Nephron (organoid): ENCODE measurements at regions not wholly inside any gene's neighbourhood (a gene's known extent, or its start where the extent isn't known, plus 50 kb on each side); places are given as distances from the start of the nearest gene placed in this dataset.

Experiments
- H3K27ac Mint-ChIP-seq, 3 experiments: 2 replicates each; pipeline ENCODE4 v1.8.0; 2020; ENCODE audit warnings: mixed read lengths in 3 of 3, mild to moderate bottlenecking in 2 of 3, moderate library complexity in 1 of 3
- H3K27me3 Mint-ChIP-seq: 2 replicates; pipeline ENCODE4 v1.8.0; 2021; ENCODE audit warnings: low read depth, mild to moderate bottlenecking, moderate library complexity, mixed read lengths
- H3K36me3 Mint-ChIP-seq: 2 replicates; pipeline ENCODE4 v1.8.0; 2020; ENCODE audit warnings: low read depth, mixed read lengths
- H3K4me1 Mint-ChIP-seq: 2 replicates; pipeline ENCODE4 v1.8.0; 2020; ENCODE audit warnings: mixed read lengths
- H3K4me3 Mint-ChIP-seq, 3 experiments: 2 replicates each; pipeline ENCODE4 v1.8.0; 2020; ENCODE audit warnings: mild to moderate bottlenecking in 3 of 3, mixed read lengths in 3 of 3, moderate library complexity in 2 of 3
- H3K9me3 Mint-ChIP-seq: 2 replicates; pipeline ENCODE4 v1.8.0; 2020; ENCODE audit warnings: mixed read lengths
- CTCF ChIP-seq, 3 experiments: fragments of 200-600 bp; sonication (generic); IDR thresholded peaks; one replicate each; pipeline ENCODE4 v1.5.0; 2021; ENCODE audit warnings: antibody characterized with exemption in 3 of 3; ENCODE audit not compliant: unreplicated experiment in 3 of 3

- Mint-ChIP-seq H3K4me3 (no peak overlapping the region), H3K36me3 (no peaks in the 10 kb centered on the region), H3K9me3 (no peaks in the 10 kb centered on the region), H3K4me1 (no peaks in the 10 kb centered on the region), H3K27me3 (peaks cover 4% of the 10 kb centered on the region), H3K27ac (no peak overlapping the region)
- TF ChIP-seq CTCF (IDR thresholded peaks at IDR 0.05; ENCODE audit: unreplicated experiment in 3 of 3), result no peak
Measured at GRCh38 chr18:54749291-54749690, 79.0 kb upstream of the RAB27B start.

GRCh38 chr18:54750350-54750749, 77.9 kb upstream of the RAB27B start:
- no peaks in the 10 kb centered on the region for H3K36me3 Mint-ChIP-seq
- no peak overlapping the region for H3K27ac Mint-ChIP-seq

GRCh38 chr18:54752185-54752584, 76.1 kb upstream of the RAB27B start:
- TF ChIP-seq CTCF (IDR thresholded peaks at IDR 0.05; ENCODE audit: unreplicated experiment in 3 of 3), result no peak
- Mint-ChIP-seq H3K27ac (no peak overlapping the region), H3K4me1 (no peaks in the 10 kb centered on the region), H3K4me3 (no peak overlapping the region), H3K27me3 (peaks cover 4% of the 10 kb centered on the region), H3K9me3 (no peaks in the 10 kb centered on the region), H3K36me3 (no peaks in the 10 kb centered on the region)

More at GRCh38 chr18:54750350-54750749, 77.9 kb upstream of the RAB27B start:
- H3K4me1 Mint-ChIP-seq, result no peaks in the 10 kb centered on the region
- no peak overlapping the region for H3K4me3 Mint-ChIP-seq
- H3K9me3 Mint-ChIP-seq, result no peaks in the 10 kb centered on the region
- no peak for TF ChIP-seq CTCF (IDR thresholded peaks at IDR 0.05; ENCODE audit: unreplicated experiment in 3 of 3)
- peaks cover 4% of the 10 kb centered on the region for H3K27me3 Mint-ChIP-seq

- H3K27ac Mint-ChIP-seq, result no peak overlapping the region
Measured at GRCh38 chr18:54755456-54755855, 72.8 kb upstream of the RAB27B start.

GRCh38 chr18:54762386-54762785, 65.9 kb upstream of the RAB27B start:
- TF ChIP-seq CTCF (IDR thresholded peaks at IDR 0.05; ENCODE audit: unreplicated experiment in 3 of 3), result no peak
- Mint-ChIP-seq H3K4me1 (peaks cover 5% of the 10 kb centered on the region), H3K9me3 (peaks cover 6% of the 10 kb centered on the region), H3K4me3 (no peak overlapping the region), H3K27ac (peak overlapping the region in 2 of 3 experiments; percentile 44 to 64), H3K27me3 (peaks cover 5% of the 10 kb centered on the region), H3K36me3 (no peaks in the 10 kb centered on the region)

More at GRCh38 chr18:54755456-54755855, 72.8 kb upstream of the RAB27B start:
- H3K27me3 Mint-ChIP-seq, result peaks cover 4% of the 10 kb centered on the region
- H3K4me1 Mint-ChIP-seq, result no peaks in the 10 kb centered on the region
- no peak overlapping the region for H3K4me3 Mint-ChIP-seq
- no peaks in the 10 kb centered on the region for H3K36me3 Mint-ChIP-seq
- H3K9me3 Mint-ChIP-seq, result peaks cover 6% of the 10 kb centered on the region
- no peak for TF ChIP-seq CTCF (IDR thresholded peaks at IDR 0.05; ENCODE audit: unreplicated experiment in 3 of 3)

- H3K27me3 Mint-ChIP-seq, result peaks cover 5% of the 10 kb centered on the region
- no peak overlapping the region for H3K27ac Mint-ChIP-seq
- H3K36me3 Mint-ChIP-seq, result no peaks in the 10 kb centered on the region
- H3K9me3 Mint-ChIP-seq, result peaks cover 2% of the 10 kb centered on the region
- peaks cover 5% of the 10 kb centered on the region for H3K4me1 Mint-ChIP-seq
- H3K4me3 Mint-ChIP-seq, result no peak overlapping the region
- no peak for TF ChIP-seq CTCF (IDR thresholded peaks at IDR 0.05; ENCODE audit: unreplicated experiment in 3 of 3)
Measured at GRCh38 chr18:54764786-54765185, 63.5 kb upstream of the RAB27B start.
